GM18498 (cell line): ENCODE measurements at regions not wholly inside any gene's neighbourhood (a gene's known extent, or its start where the extent isn't known, plus 50 kb on each side); places are given as distances from the start of the nearest gene placed in this dataset.

ENCODE experiments used
- ATAC-seq: cut with Tn5 transposase; IDR thresholded peaks from one replicate; pipeline ENCODE4 v1.9.1; 2021; ENCODE audit warnings: mild to moderate bottlenecking, moderate library complexity; ENCODE audit not compliant: unreplicated experiment

- ATAC-seq: no peak
These were observed 288.6 kb upstream of the PWP1 start for GRCh38 chr12:107396991-107397390.

GRCh38 chr12:107397890-107398500 lies 287.6 kb upstream of the PWP1 start:
- ATAC-seq: no peak

GRCh38 chr12:107399046-107399445 lies 286.6 kb upstream of the PWP1 start:
- no peak for ATAC-seq

- no peak for ATAC-seq
These were observed 284.7 kb upstream of the PWP1 start for GRCh38 chr12:107400686-107401447.

GRCh38 chr12:107402041-107403022 lies 283.3 kb upstream of the PWP1 start:
- ATAC-seq: no peak

- no peak for ATAC-seq
These were observed 280.6 kb upstream of the PWP1 start for GRCh38 chr12:107404981-107405380.

- ATAC-seq: no peak
These were observed 280.2 kb upstream of the PWP1 start for GRCh38 chr12:107405436-107405835.

- ATAC-seq: no peak
These were observed 278.7 kb upstream of the PWP1 start for GRCh38 chr12:107406932-107407331.

- ATAC-seq: no peak
These were observed 273.6 kb upstream of the PWP1 start for GRCh38 chr12:107411792-107412535.

- ATAC-seq: no peak
These were observed 270.5 kb upstream of the PWP1 start for GRCh38 chr12:107415071-107415470.

- no peak for ATAC-seq
These were observed 269.8 kb upstream of the PWP1 start for GRCh38 chr12:107415834-107416233.

- no peak for ATAC-seq
These were observed 268.6 kb upstream of the PWP1 start for GRCh38 chr12:107417004-107417403.

GRCh38 chr12:107418981-107419380 lies 266.6 kb upstream of the PWP1 start:
- no peak for ATAC-seq

- no peak for ATAC-seq
These were observed 262.1 kb upstream of the PWP1 start for GRCh38 chr12:107423531-107423930.

- no peak for ATAC-seq
These were observed 256.4 kb upstream of the PWP1 start for GRCh38 chr12:107429006-107429705.

- no peak for ATAC-seq
These were observed 253.7 kb upstream of the PWP1 start for GRCh38 chr12:107431942-107432341.

- no peak for ATAC-seq
These were observed 250.5 kb upstream of the PWP1 start for GRCh38 chr12:107435072-107435471.

- ATAC-seq: no peak
These were observed 250.1 kb upstream of the PWP1 start for GRCh38 chr12:107435520-107435919.

- ATAC-seq: no peak
These were observed 249.2 kb upstream of the PWP1 start for GRCh38 chr12:107436376-107436775.

GRCh38 chr12:107436836-107437235 lies 248.8 kb upstream of the PWP1 start:
- ATAC-seq: no peak
